Endodermal cell (in vitro differentiated cells): ENCODE measurements at regions not wholly inside any gene's neighbourhood (a gene's known extent, or its start where the extent isn't known, plus 50 kb on each side); places are given as distances from the start of the nearest gene placed in this dataset.

ENCODE experiments used
- DNase-seq: peaks from one replicate; pipeline ENCODE4 v3.0.0-alpha.2; 2017
- H3K27ac ChIP-seq: 2 replicates; pipeline ENCODE4 v1.5.1; 2013; ENCODE audit warnings: mild to moderate bottlenecking, low read depth, low read length, moderate library complexity
- H3K27me3 ChIP-seq: 2 replicates; pipeline ENCODE4 v1.6.1; 2013; ENCODE audit warnings: mild to moderate bottlenecking, low read length, moderate library complexity; ENCODE audit not compliant: insufficient read depth, control insufficient read depth, poor library complexity, severe bottlenecking
- H3K36me3 ChIP-seq: 2 replicates; pipeline ENCODE4 v1.7.0; 2013; ENCODE audit warnings: mild to moderate bottlenecking, low read length, moderate library complexity; ENCODE audit not compliant: control insufficient read depth, insufficient read depth
- H3K4me1 ChIP-seq: one replicate; pipeline ENCODE4 v1.7.0; 2013; ENCODE audit warnings: low read length; ENCODE audit not compliant: control insufficient read depth, insufficient read depth
- H3K4me3 ChIP-seq: 2 replicates; pipeline ENCODE4 v1.5.1; 2013; ENCODE audit warnings: mild to moderate bottlenecking, low read length, moderate library complexity
- H3K9ac ChIP-seq: 2 replicates; pipeline ENCODE4 v1.6.1; 2013; ENCODE audit warnings: mild to moderate bottlenecking, low read length, moderate library complexity; ENCODE audit not compliant: poor library complexity, severe bottlenecking; ENCODE audit errors: extremely low read depth
- H3K9me3 ChIP-seq: 2 replicates; pipeline ENCODE4 v1.6.1; 2013; ENCODE audit warnings: mild to moderate bottlenecking, low read length, moderate library complexity; ENCODE audit not compliant: control insufficient read depth
- H3K27ac Mint-ChIP-seq: 2 replicates; pipeline ENCODE4 v1.8.0; 2020; ENCODE audit warnings: mixed read lengths
- H3K27me3 Mint-ChIP-seq: 2 replicates; pipeline ENCODE4 v1.8.0; 2021; ENCODE audit warnings: mild to moderate bottlenecking, mixed read lengths; ENCODE audit not compliant: insufficient read depth
- H3K36me3 Mint-ChIP-seq: 2 replicates; pipeline ENCODE4 v1.8.0; 2020; ENCODE audit warnings: low read depth, mixed read lengths
- H3K4me1 Mint-ChIP-seq: 2 replicates; pipeline ENCODE4 v1.8.0; 2020; ENCODE audit warnings: mixed read lengths
- H3K4me3 Mint-ChIP-seq: 2 replicates; pipeline ENCODE4 v1.8.0; 2020; ENCODE audit warnings: mild to moderate bottlenecking, moderate library complexity, mixed read lengths
- H3K9me3 Mint-ChIP-seq: 2 replicates; pipeline ENCODE4 v1.8.0; 2020; ENCODE audit warnings: mild to moderate bottlenecking, mixed read lengths
- WGBS, 2 experiments: methylation state at CpG; one replicate each; pipeline versions ENCODE4 v1.1.5 to v1.1.7; 2013; ENCODE audit warnings: missing lambda C conversion rate in 2 of 2, mixed read lengths in 1 of 2; ENCODE audit not compliant: insufficient coverage in 1 of 2, insufficient read length in 1 of 2; 5-methylcytosine and 5-hydroxymethylcytosine counted together
- TF ChIP-seq, protein P1 (sequence below): fragments of 200-600 bp; sonication (generic); conservative IDR thresholded peaks from 2 replicates; pipeline ENCODE4 v1.5.0; 2021; ENCODE audit warnings: antibody characterized with exemption, mild to moderate bottlenecking

DNA sequence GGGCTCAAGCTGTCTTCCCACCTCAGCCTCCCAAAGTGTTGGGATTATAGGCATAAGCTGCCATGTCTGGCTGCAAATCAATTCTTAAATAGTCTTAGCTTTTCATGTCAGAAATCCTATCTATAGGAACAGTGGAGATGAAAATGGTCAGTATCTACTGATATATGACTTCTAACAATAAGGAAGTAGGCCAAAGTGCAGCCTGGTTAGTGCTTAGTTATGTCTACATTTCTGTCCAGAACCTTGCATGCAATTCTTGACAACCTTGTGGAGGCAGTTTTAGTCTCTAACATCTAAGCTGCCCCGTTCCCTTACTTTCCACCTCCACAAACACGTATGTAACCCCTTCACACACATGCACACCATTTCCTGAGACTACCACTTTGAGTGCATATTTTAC, 169.2 kb upstream of the SPATS2L start:
- no peak overlapping the region for H3K27ac Mint-ChIP-seq

DNA sequence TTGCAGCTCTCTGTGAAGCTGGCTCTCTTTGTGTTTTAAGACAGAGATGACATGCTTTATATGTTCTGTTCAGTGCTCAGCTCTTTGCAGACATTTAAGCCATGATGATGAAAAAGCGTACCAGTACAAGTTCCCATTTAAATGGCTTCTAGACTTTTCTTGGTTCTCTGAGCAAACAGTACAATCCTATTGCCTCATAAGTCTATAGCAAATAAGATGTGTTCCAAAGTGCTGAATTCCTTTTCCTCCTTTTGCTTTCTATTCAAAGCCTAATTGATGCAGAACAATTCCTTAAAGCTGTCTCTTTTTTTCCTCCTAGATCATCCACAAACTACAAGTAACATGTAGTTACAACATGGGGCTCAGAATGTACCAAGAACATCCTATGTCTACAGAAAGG, 168.8 kb upstream of the SPATS2L start:
- Histone ChIP-seq H3K9me3 (peaks cover 17% of the 10 kb centered on the region), H3K9ac (no peak overlapping the region), H3K27me3 (no peaks in the 10 kb centered on the region), H3K4me3 (no peak overlapping the region), H3K36me3 (no peaks in the 10 kb centered on the region), H3K4me1 (no peaks in the 10 kb centered on the region), H3K27ac (peak overlapping the region; percentile 85)
- Mint-ChIP-seq H3K27me3 (no peaks in the 10 kb centered on the region), H3K4me3 (no peak overlapping the region), H3K27ac (no peak overlapping the region), H3K9me3 (peaks cover 22% of the 10 kb centered on the region), H3K4me1 (peaks cover 7% of the 10 kb centered on the region), H3K36me3 (peaks cover 4% of the 10 kb centered on the region)
- DNase-seq, result no peak
- WGBS, 2 experiments, result 90 to 93% methylated on average over 1 of the region's 1 CpG
- TF ChIP-seq, protein P1, sequence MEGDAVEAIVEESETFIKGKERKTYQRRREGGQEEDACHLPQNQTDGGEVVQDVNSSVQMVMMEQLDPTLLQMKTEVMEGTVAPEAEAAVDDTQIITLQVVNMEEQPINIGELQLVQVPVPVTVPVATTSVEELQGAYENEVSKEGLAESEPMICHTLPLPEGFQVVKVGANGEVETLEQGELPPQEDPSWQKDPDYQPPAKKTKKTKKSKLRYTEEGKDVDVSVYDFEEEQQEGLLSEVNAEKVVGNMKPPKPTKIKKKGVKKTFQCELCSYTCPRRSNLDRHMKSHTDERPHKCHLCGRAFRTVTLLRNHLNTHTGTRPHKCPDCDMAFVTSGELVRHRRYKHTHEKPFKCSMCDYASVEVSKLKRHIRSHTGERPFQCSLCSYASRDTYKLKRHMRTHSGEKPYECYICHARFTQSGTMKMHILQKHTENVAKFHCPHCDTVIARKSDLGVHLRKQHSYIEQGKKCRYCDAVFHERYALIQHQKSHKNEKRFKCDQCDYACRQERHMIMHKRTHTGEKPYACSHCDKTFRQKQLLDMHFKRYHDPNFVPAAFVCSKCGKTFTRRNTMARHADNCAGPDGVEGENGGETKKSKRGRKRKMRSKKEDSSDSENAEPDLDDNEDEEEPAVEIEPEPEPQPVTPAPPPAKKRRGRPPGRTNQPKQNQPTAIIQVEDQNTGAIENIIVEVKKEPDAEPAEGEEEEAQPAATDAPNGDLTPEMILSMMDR, result no peak

More for the DNA sequence above, 169.2 kb upstream of the SPATS2L start:
- WGBS, 2 experiments, result 86 to 96% methylated on average over 1 to 2 of the region's 2 CpGs
- H3K4me3 ChIP-seq, result no peak overlapping the region
- peaks cover 7% of the 10 kb centered on the region for H3K4me1 Mint-ChIP-seq
- TF ChIP-seq, protein P1, result no peak
- H3K9ac ChIP-seq, result no peak overlapping the region
- no peaks in the 10 kb centered on the region for H3K4me1 ChIP-seq
- H3K27me3 ChIP-seq, result no peaks in the 10 kb centered on the region
- H3K36me3 ChIP-seq, result no peaks in the 10 kb centered on the region
- no peaks in the 10 kb centered on the region for H3K27me3 Mint-ChIP-seq
- no peak overlapping the region for H3K4me3 Mint-ChIP-seq
- no peak for DNase-seq
- peak overlapping the region; percentile 85 for H3K27ac ChIP-seq
- peaks cover 20% of the 10 kb centered on the region for H3K9me3 Mint-ChIP-seq
- H3K36me3 Mint-ChIP-seq, result peaks cover 4% of the 10 kb centered on the region
- peaks cover 17% of the 10 kb centered on the region for H3K9me3 ChIP-seq

DNA sequence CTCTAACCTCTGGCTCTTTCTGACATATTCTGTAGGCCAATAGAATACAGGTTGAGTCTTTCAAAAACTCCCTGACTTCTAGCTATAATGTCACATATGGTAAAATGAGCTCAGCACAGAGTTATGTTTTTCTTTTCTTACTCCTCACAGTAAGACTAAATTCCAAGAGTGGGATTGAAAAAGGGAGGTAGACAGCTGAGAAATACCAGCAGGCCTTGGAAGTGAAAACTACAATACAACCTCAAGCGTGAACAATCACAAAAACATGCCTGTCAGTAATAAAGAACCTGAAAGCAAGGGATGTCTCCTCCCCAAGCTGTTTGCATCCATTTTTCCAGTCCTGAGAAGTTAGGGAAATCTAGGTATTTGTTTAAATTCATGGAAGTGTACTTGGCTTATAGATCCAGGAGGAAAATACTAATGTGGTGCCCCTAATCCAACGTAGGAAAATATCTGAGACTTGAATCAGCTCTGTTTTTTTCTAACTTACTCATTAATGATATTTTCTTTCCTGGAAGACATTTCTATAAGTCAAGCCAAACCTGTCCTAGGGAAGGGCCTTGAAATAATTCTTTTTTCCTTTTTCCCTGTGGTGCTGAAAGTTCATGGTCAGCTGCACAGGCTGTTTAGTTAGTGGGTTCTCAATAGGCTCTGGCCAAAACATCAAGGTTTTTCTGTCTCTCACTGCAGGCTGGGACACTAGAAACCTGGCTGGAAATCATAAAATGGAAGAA, 167.9 kb upstream of the SPATS2L start:
- H3K9me3 Mint-ChIP-seq, result peaks cover 25% of the 10 kb centered on the region
- TF ChIP-seq, protein P1, result no peak

More for the DNA sequence above, 167.9 kb upstream of the SPATS2L start:
- Mint-ChIP-seq H3K4me3 (no peak overlapping the region), H3K4me1 (peaks cover 7% of the 10 kb centered on the region), H3K27me3 (no peaks in the 10 kb centered on the region), H3K27ac (peak overlapping the region; percentile 20), H3K36me3 (peaks cover 4% of the 10 kb centered on the region)
- H3K4me3 ChIP-seq, result no peak overlapping the region
- 85 to 86% methylated on average over 1 to 2 of the region's 2 CpGs for WGBS, 2 experiments
- no peaks in the 10 kb centered on the region for H3K36me3 ChIP-seq
- no peak overlapping the region for H3K9ac ChIP-seq
- H3K9me3 ChIP-seq, result peaks cover 17% of the 10 kb centered on the region
- H3K27ac ChIP-seq, result peak overlapping the region; percentile 85
- H3K4me1 ChIP-seq, result no peaks in the 10 kb centered on the region
- H3K27me3 ChIP-seq, result no peaks in the 10 kb centered on the region
- DNase-seq, result no peak
